GM21526 (cell line): ENCODE measurements at regions not wholly inside any gene's neighbourhood (a gene's known extent, or its start where the extent isn't known, plus 50 kb on each side); places are given as distances from the start of the nearest gene placed in this dataset.

Experiments used
- ATAC-seq: cut with Tn5 transposase; IDR thresholded peaks from one replicate; pipeline ENCODE4 v1.9.1; 2021; ENCODE audit warnings: moderate library complexity; ENCODE audit not compliant: unreplicated experiment, low FRiP score

GRCh38 chr16:86087011-86087895, 188.3 kb downstream of the IRF8 start:
- ATAC-seq = no peak

- no peak for ATAC-seq
Measured at GRCh38 chr16:86087896-86088230, 188.9 kb downstream of the IRF8 start.

- no peak for ATAC-seq
Measured at GRCh38 chr16:86088287-86088686, 189.3 kb downstream of the IRF8 start.

GRCh38 chr16:86088816-86089215, 189.9 kb downstream of the IRF8 start:
- ATAC-seq = no peak

GRCh38 chr16:86089334-86089900, 190.5 kb downstream of the IRF8 start:
- ATAC-seq = no peak

GRCh38 chr16:86089991-86090390, 191.0 kb downstream of the IRF8 start:
- no peak for ATAC-seq

- no peak for ATAC-seq
Measured at GRCh38 chr16:86090461-86091170, 191.7 kb downstream of the IRF8 start.

GRCh38 chr16:86091976-86092375, 193.0 kb downstream of the IRF8 start:
- no peak for ATAC-seq

- no peak for ATAC-seq
Measured at GRCh38 chr16:86092586-86093480, 193.9 kb downstream of the IRF8 start.

GRCh38 chr16:86093801-86094750, 195.1 kb downstream of the IRF8 start:
- ATAC-seq = no peak

- no peak for ATAC-seq
Measured at GRCh38 chr16:86095131-86095752, 196.3 kb downstream of the IRF8 start.

GRCh38 chr16:86095906-86096485, 197.0 kb downstream of the IRF8 start:
- ATAC-seq = no peak

GRCh38 chr16:86096850-86097249, 197.9 kb downstream of the IRF8 start:
- ATAC-seq = no peak

GRCh38 chr16:86099326-86099725, 200.4 kb downstream of the IRF8 start:
- ATAC-seq = no peak

GRCh38 chr16:86100205-86101136, 201.5 kb downstream of the IRF8 start:
- no peak for ATAC-seq

- ATAC-seq = no peak
Measured at GRCh38 chr16:86101137-86101896, 202.4 kb downstream of the IRF8 start.

GRCh38 chr16:86101897-86102157, 202.9 kb downstream of the IRF8 start:
- no peak for ATAC-seq
